Thoracic aorta (tissue), 2 donors: ENCODE measurements at regions not wholly inside any gene's neighbourhood (a gene's known extent, or its start where the extent isn't known, plus 50 kb on each side); places are given as distances from the start of the nearest gene placed in this dataset.

ENCODE experiments used
- ATAC-seq: fragments of 150-250 bp; one replicate; pipeline ENCODE4 v1.8.0; 2017; ENCODE audit warnings: low read depth; ENCODE audit not compliant: insufficient number of reproducible peaks, low FRiP score
- DNase-seq: peaks from one replicate; pipeline ENCODE4 v3.0.0-alpha.2; 2020; ENCODE audit warnings: low spot score
- H3K27ac ChIP-seq, 2 donors: fragments of 200-600 bp; sonication (generic); 1 replicate in 1 of 2; 2 replicates in 1 of 2; pipeline ENCODE4 v1.5.1; 2016; ENCODE audit warnings: mild to moderate bottlenecking in 2 of 2, moderate library complexity in 2 of 2
- H3K27me3 ChIP-seq: fragments of 200-600 bp; sonication (generic); replicated peaks from 2 replicates; pipeline ENCODE4 v1.6.0; 2016; ENCODE audit warnings: mild to moderate bottlenecking; ENCODE audit not compliant: insufficient read depth
- H3K36me3 ChIP-seq: fragments of 200-600 bp; sonication (generic); one replicate; pipeline ENCODE4 v1.5.1; 2016
- H3K4me1 ChIP-seq, 2 donors: fragments of 200-600 bp; sonication (generic); 1 replicate in 1 of 2; 2 replicates in 1 of 2; pipeline versions ENCODE4 v1.5.1 to v1.6.0; 2016; ENCODE audit warnings: low read depth in 2 of 2, mild to moderate bottlenecking in 1 of 2; ENCODE audit not compliant: control insufficient read depth in 1 of 2
- H3K4me3 ChIP-seq: fragments of 200-600 bp; sonication (generic); 2 replicates; pipeline ENCODE4 v1.5.1; 2016; ENCODE audit warnings: mild to moderate bottlenecking
- H3K9me3 ChIP-seq: fragments of 200-600 bp; sonication (generic); 2 replicates; pipeline ENCODE4 v1.5.1; 2016
- TF ChIP-seq, protein P1 (sequence below): fragments of 200-600 bp; sonication (generic); IDR thresholded peaks from one replicate; pipeline ENCODE4 v1.5.1; 2019; ENCODE audit warnings: antibody characterized with exemption

DNA sequence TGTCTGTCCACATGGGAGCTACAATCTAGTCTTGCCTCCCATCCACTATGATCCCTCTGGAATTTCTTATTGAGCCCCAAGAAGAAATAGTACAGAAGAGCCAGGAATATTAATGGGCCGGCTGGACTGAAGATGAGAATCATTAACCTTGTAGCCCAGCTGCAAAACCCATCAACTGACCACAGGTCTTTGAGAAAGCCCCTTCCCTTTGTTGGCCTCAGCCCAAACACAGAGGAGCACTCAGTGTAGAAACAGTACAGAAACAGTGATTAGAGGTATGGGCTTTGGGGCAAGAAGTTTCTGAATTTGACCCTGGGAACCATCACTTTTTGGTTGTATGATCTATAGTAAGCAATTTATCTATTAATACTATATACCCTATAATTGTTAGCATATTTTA is 76.8 kb upstream of the RAB40AL start:
- Histone ChIP-seq H3K27me3 (no peaks in the 10 kb centered on the region), H3K4me3 (no peak overlapping the region), H3K9me3 (no peaks in the 10 kb centered on the region), H3K4me1 (no peaks in the 10 kb centered on the region), H3K36me3 (no peaks in the 10 kb centered on the region), H3K27ac (no peak overlapping the region)
- TF ChIP-seq, protein P1, sequence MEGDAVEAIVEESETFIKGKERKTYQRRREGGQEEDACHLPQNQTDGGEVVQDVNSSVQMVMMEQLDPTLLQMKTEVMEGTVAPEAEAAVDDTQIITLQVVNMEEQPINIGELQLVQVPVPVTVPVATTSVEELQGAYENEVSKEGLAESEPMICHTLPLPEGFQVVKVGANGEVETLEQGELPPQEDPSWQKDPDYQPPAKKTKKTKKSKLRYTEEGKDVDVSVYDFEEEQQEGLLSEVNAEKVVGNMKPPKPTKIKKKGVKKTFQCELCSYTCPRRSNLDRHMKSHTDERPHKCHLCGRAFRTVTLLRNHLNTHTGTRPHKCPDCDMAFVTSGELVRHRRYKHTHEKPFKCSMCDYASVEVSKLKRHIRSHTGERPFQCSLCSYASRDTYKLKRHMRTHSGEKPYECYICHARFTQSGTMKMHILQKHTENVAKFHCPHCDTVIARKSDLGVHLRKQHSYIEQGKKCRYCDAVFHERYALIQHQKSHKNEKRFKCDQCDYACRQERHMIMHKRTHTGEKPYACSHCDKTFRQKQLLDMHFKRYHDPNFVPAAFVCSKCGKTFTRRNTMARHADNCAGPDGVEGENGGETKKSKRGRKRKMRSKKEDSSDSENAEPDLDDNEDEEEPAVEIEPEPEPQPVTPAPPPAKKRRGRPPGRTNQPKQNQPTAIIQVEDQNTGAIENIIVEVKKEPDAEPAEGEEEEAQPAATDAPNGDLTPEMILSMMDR: no peak
- ATAC-seq: no peak
- DNase-seq: no peak

DNA sequence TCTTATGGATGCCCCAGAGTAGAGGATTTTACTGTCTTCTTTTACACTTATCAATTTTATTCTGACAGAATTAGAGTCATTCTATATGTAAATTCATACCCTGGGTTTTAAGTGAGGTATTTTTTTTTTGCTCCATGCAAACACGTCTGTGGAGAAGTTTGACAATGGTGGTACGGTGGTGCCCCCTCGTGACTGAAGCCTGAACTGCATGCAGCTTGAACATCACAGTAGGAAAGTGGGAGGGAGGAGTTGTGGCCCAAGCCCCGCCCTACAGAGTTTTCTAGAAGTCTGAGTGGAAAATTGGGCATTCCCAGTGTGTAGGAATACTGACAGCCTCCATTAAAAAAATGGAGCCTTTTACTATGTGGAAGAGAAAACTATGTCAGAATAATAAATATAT is 73.3 kb upstream of the RAB40AL start:
- Histone ChIP-seq H3K4me1 (no peaks in the 10 kb centered on the region), H3K9me3 (no peaks in the 10 kb centered on the region), H3K27ac (no peak overlapping the region), H3K4me3 (no peak overlapping the region), H3K36me3 (no peaks in the 10 kb centered on the region), H3K27me3 (no peaks in the 10 kb centered on the region)
- ATAC-seq (no peak), DNase-seq (peak; percentile 41)
- TF ChIP-seq, protein P1: peak; percentile 72

DNA sequence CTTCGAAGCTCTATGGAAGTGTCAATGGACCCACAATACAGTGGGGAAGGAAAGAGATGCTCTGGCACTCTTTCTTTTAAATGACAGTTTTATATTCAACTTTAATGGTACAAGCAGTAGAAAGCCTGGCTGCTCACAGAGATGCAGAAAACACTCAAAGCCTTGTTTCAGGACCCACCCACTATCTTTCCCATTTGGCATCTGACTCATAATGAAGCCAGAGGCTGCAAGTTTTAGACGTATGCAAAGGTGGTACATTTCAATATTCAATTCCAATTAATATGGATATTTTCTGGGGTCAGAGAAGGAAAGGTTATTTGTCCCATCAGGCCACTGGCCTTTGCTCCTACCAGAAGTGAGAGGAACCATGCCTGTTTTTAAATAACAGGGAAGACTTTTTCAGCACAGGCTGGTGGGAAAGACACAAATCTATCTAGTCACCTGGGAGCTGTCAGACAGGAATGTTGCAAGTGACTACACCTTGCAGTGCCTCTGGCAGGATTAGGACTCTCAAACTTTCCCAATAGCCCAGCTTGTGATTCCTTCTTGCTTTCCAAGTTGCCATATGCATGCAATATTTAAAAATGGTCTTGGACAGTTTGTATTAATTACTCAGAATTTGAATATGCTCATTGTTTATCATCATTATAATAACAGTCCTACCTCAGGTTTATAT is 70.0 kb upstream of the RAB40AL start:
- H3K9me3 ChIP-seq: no peaks in the 10 kb centered on the region
- ATAC-seq: no peak
- H3K36me3 ChIP-seq: no peaks in the 10 kb centered on the region
- no peaks in the 10 kb centered on the region for H3K27me3 ChIP-seq
- no peak for DNase-seq
- H3K4me3 ChIP-seq: no peak overlapping the region
- H3K27ac ChIP-seq: no peak overlapping the region
- no peaks in the 10 kb centered on the region for H3K4me1 ChIP-seq
- TF ChIP-seq, protein P1: no peak

DNA sequence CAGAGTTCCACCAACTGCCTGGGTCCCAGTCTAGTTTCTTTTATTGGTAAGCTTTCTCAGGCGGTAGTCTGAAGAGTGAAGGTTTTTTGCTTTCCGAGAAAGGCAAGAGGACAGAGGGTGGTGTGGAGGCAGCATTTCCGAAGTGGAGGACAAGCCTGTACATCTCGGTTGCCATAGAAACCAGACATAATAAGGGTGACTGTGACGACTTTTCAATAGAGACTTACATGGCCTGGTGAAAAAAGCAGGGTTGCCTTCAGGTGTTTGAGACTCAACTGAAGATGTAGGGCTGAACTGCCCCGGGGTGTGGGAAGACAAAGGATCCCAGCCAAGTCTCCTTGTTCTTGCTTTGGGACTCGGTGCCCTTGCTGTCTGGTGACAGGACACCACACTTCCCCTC is 53.6 kb upstream of the RAB40AL start:
- H3K4me3 ChIP-seq: no peak overlapping the region
- TF ChIP-seq, protein P1: no peak
- H3K4me1 ChIP-seq: no peaks in the 10 kb centered on the region
- no peaks in the 10 kb centered on the region for H3K36me3 ChIP-seq
- H3K9me3 ChIP-seq: no peaks in the 10 kb centered on the region
- no peak for DNase-seq
- H3K27me3 ChIP-seq: no peaks in the 10 kb centered on the region
- no peak overlapping the region for H3K27ac ChIP-seq
- no peak for ATAC-seq
